PC-3 (cell line): ENCODE measurements at regions not wholly inside any gene's neighbourhood (a gene's known extent, or its start where the extent isn't known, plus 50 kb on each side); places are given as distances from the start of the nearest gene placed in this dataset.

Experiments
- ATAC-seq: fragments of 200-7000 bp; cut with Tn5 transposase; 2 replicates; pipeline ENCODE4 v1.9.1; 2020; ENCODE audit warnings: mild to moderate bottlenecking, moderate library complexity
- BruUV-seq: library from RNA; stranded (reverse); fragments of 400-500 nt; replicated peaks from 2 replicates; lab custom pipeline; 2021; lab: Mats Ljungman, UMichigan
- CTCF ChIA-PET: fragments of 300-600 bp; sonication (Branson Sonifier 250); formaldehyde crosslinking; loops from one replicate; lab custom pipeline; 2022; ENCODE audit warnings: antibody characterized with exemption; lab: Charles Lee
- POLR2A ChIA-PET: fragments of 300-600 bp; sonication (Branson Sonifier 250); formaldehyde crosslinking; loops from one replicate; lab custom pipeline; 2022; ENCODE audit warnings: antibody characterized with exemption; ENCODE audit not compliant: unreplicated experiment; lab: Charles Lee
- DNase-seq: peaks from one replicate; pipeline ENCODE4 v3.0.0-alpha.2; 2015
- H2AFZ ChIP-seq: fragments of 300-600 bp; sonication (generic); 2 replicates; pipeline ENCODE4 v1.6.0; 2016; ENCODE audit warnings: antibody characterized with exemption, low read length
- H3F3A ChIP-seq: fragments of 300-600 bp; sonication (generic); one replicate; pipeline ENCODE4 v1.6.0; 2017; ENCODE audit warnings: antibody characterized with exemption, low read length, control low read depth, mild to moderate bottlenecking; ENCODE audit not compliant: unreplicated experiment
- H3K27ac ChIP-seq: fragments of 300-600 bp; sonication (generic); 2 replicates; pipeline ENCODE4 v1.5.1; 2016; ENCODE audit warnings: mild to moderate bottlenecking, low read length
- H3K27me3 ChIP-seq: fragments of 300-600 bp; sonication (generic); 2 replicates; pipeline ENCODE4 v1.6.1; 2016; ENCODE audit warnings: low read length, mixed read lengths
- H3K36me3 ChIP-seq: fragments of 300-600 bp; sonication (generic); 2 replicates; pipeline ENCODE4 v1.6.1; 2016; ENCODE audit warnings: low read depth, mixed run types, low read length, mixed read lengths
- H3K4me1 ChIP-seq: fragments of 300-600 bp; sonication (generic); 2 replicates; pipeline ENCODE4 v1.5.1; 2016; ENCODE audit warnings: low read length; ENCODE audit not compliant: insufficient read depth
- H3K4me2 ChIP-seq: fragments of 300-600 bp; sonication (generic); 2 replicates; pipeline ENCODE4 v1.6.0; 2016; ENCODE audit warnings: low read length
- H3K4me3 ChIP-seq: fragments of 300-600 bp; sonication (generic); 2 replicates; pipeline ENCODE4 v1.5.1; 2016; ENCODE audit warnings: mild to moderate bottlenecking, low read length, mixed read lengths
- H3K79me2 ChIP-seq: fragments of 300-600 bp; sonication (generic); 2 replicates; pipeline ENCODE4 v1.6.1; 2017; ENCODE audit warnings: low read length, mixed read lengths
- H3K9ac ChIP-seq: fragments of 300-600 bp; sonication (generic); 2 replicates; pipeline ENCODE4 v1.6.0; 2016; ENCODE audit warnings: mild to moderate bottlenecking, low read length
- H3K9me2 ChIP-seq: fragments of 300-600 bp; sonication (generic); replicated peaks from 2 replicates; pipeline ENCODE4 v1.6.1; 2016; ENCODE audit warnings: mixed run types, low read length, mixed read lengths
- H3K9me3 ChIP-seq: fragments of 300-600 bp; sonication (generic); 2 replicates; pipeline ENCODE4 v1.6.1; 2016; ENCODE audit warnings: low read length, mixed read lengths
- H4K20me1 ChIP-seq: fragments of 300-600 bp; sonication (generic); 2 replicates; pipeline ENCODE4 v1.6.1; 2016; ENCODE audit warnings: low read length, mixed read lengths
- EZH2 ChIP-seq: fragments of 300-600 bp; sonication (generic); IDR thresholded peaks from one replicate; pipeline ENCODE4 v1.6.1; 2017; ENCODE audit warnings: antibody characterized with exemption, mild to moderate bottlenecking, low read length; ENCODE audit not compliant: unreplicated experiment
- EZH2phosphoT487 ChIP-seq: fragments of 300-600 bp; sonication (generic); IDR thresholded peaks from 2 replicates; pipeline ENCODE4 v1.6.1; 2018; ENCODE audit warnings: mild to moderate bottlenecking, antibody characterized with exemption, low read length, borderline replicate concordance
- intact Hi-C: fragments of 100-400 bp; cut with micrococcal nuclease; formaldehyde crosslinking; loops from 2 replicates; pipeline ENCODE4 v1.9.0; 2023
- TF ChIP-seq, protein P1 (sequence below): fragments of 300-600 bp; sonication (generic); conservative IDR thresholded peaks from 2 replicates; pipeline ENCODE4 v1.5.1; 2017; ENCODE audit warnings: antibody characterized with exemption, low read depth, mild to moderate bottlenecking, low read length

DNA sequence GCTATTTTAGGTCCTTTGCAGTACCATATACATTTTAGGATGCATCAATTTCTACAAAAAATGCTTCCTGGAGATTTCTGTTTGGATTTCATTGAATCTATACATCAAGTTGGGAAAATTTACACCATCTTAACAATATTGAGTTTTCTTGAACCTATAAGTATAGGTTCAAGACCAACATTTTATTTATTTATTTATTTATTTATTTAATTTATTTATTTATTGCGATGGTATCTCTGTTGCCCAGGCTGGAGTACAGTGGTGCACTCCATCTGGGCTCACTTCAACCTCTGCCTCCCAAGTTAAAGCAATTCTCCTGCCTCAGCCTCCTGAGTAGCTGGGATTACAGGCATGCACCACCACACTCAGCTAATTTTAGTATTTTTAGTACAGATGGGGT is 125.0 kb upstream of the HS3ST2 start:
- no peaks in the 10 kb centered on the region for H3K79me2 ChIP-seq
- H3F3A ChIP-seq: no peaks in the 10 kb centered on the region
- DNase-seq: no peak
- ATAC-seq: no peak
- no peaks in the 10 kb centered on the region for H3K36me3 ChIP-seq
- H3K27me3 ChIP-seq: no peaks in the 10 kb centered on the region
- H2AFZ ChIP-seq: no peak overlapping the region
- no TSS peak for BruUV-seq
- ChIA-PET CTCF (no interaction called here), POLR2A (no interaction called here)
- H3K27ac ChIP-seq: no peak overlapping the region
- intact Hi-C loops: no loop called here
- no peaks in the 10 kb centered on the region for H3K9me2 ChIP-seq
- no peak for TF ChIP-seq EZH2
- TF ChIP-seq EZH2phosphoT487: no peak
- TF ChIP-seq, protein P1, sequence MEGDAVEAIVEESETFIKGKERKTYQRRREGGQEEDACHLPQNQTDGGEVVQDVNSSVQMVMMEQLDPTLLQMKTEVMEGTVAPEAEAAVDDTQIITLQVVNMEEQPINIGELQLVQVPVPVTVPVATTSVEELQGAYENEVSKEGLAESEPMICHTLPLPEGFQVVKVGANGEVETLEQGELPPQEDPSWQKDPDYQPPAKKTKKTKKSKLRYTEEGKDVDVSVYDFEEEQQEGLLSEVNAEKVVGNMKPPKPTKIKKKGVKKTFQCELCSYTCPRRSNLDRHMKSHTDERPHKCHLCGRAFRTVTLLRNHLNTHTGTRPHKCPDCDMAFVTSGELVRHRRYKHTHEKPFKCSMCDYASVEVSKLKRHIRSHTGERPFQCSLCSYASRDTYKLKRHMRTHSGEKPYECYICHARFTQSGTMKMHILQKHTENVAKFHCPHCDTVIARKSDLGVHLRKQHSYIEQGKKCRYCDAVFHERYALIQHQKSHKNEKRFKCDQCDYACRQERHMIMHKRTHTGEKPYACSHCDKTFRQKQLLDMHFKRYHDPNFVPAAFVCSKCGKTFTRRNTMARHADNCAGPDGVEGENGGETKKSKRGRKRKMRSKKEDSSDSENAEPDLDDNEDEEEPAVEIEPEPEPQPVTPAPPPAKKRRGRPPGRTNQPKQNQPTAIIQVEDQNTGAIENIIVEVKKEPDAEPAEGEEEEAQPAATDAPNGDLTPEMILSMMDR: no peak
- H3K9ac ChIP-seq: no peak overlapping the region
- no peaks in the 10 kb centered on the region for H4K20me1 ChIP-seq
- 0 out of 2 replicates have a peak, but pooled peaks cover 7% of the 10 kb centered on the region for H3K4me1 ChIP-seq
- no peak overlapping the region for H3K4me2 ChIP-seq
- H3K4me3 ChIP-seq: no peak overlapping the region
- no peaks in the 10 kb centered on the region for H3K9me3 ChIP-seq

DNA sequence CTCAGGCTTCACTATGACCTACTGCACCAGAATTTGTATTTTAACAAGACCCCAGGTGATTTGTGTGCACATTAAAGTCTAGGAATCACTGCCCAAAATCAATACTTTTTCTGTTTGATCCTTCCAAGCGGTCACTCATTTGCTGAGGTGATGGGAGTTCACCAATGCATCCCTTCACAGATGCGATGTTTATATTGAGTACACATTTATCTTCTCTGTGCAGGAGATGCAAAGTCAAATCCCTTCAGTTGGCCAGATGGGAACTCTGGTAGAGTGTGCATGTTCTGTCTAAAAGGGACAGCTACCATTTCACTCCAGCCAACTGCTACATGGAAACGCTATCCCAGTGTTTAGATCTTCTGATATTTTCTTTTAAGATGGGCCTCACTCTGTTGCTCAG is 122.6 kb upstream of the HS3ST2 start:
- H3K4me3 ChIP-seq: no peak overlapping the region
- no peaks in the 10 kb centered on the region for H3K9me3 ChIP-seq
- ChIA-PET POLR2A (no interaction called here), CTCF (no interaction called here)
- H2AFZ ChIP-seq: no peak overlapping the region
- ATAC-seq: no peak
- H3K9me2 ChIP-seq: no peaks in the 10 kb centered on the region
- no peaks in the 10 kb centered on the region for H3K36me3 ChIP-seq
- DNase-seq: no peak
- no peak overlapping the region for H3K27ac ChIP-seq
- BruUV-seq: no TSS peak
- H4K20me1 ChIP-seq: no peaks in the 10 kb centered on the region
- H3K4me1 ChIP-seq: no peaks in the 10 kb centered on the region
- no peaks in the 10 kb centered on the region for H3K79me2 ChIP-seq
- H3K4me2 ChIP-seq: no peak overlapping the region
- H3K27me3 ChIP-seq: no peaks in the 10 kb centered on the region
- intact Hi-C loops: no loop called here
- no peak overlapping the region for H3K9ac ChIP-seq
- no peaks in the 10 kb centered on the region for H3F3A ChIP-seq
- no peak for TF ChIP-seq EZH2phosphoT487
- TF ChIP-seq, protein P1: no peak
- no peak for TF ChIP-seq EZH2

DNA sequence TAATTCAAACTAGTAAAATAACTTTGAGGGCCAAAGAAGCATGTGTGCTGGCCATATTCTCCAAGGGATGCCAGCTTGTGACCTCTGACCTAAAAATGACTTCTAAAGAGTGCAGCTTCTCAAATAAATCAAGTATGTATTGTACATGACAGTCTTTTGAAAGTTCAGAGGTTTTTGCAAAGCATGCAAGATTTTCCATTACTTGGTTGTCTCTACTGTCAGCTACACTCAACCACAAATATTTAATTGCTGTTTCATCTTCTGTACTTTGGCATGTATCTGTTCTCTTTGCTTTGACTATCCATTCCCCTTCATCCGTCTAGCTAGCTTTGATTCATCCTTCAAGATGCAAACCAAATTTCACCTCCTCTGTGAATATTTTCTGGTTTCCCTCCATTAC is 121.9 kb upstream of the HS3ST2 start:
- no peak for ATAC-seq
- no TSS peak for BruUV-seq
- intact Hi-C loops: no loop called here

More for the DNA sequence above, 121.9 kb upstream of the HS3ST2 start:
- no peaks in the 10 kb centered on the region for H3K4me1 ChIP-seq
- H3K4me2 ChIP-seq: no peak overlapping the region
- ChIA-PET CTCF (no interaction called here), POLR2A (no interaction called here)
- H3K9me2 ChIP-seq: no peaks in the 10 kb centered on the region
- TF ChIP-seq EZH2phosphoT487 (no peak), EZH2 (no peak)
- TF ChIP-seq, protein P1: no peak
- H3K79me2 ChIP-seq: no peaks in the 10 kb centered on the region
- H3K27me3 ChIP-seq: no peaks in the 10 kb centered on the region
- no peak overlapping the region for H3K27ac ChIP-seq
- H3K9ac ChIP-seq: no peak overlapping the region
- H4K20me1 ChIP-seq: no peaks in the 10 kb centered on the region
- DNase-seq: no peak
- no peak overlapping the region for H3K4me3 ChIP-seq
- no peaks in the 10 kb centered on the region for H3F3A ChIP-seq
- no peak overlapping the region for H2AFZ ChIP-seq
- H3K9me3 ChIP-seq: no peaks in the 10 kb centered on the region
- no peaks in the 10 kb centered on the region for H3K36me3 ChIP-seq
